ENCODE measurements at regions not wholly inside any gene's neighbourhood (a gene's known extent, or its start where the extent isn't known, plus 50 kb on each side); places are given as distances from the start of the nearest gene placed in this dataset.

- DNase-seq: no peak
- H3K9me3 ChIP-seq: no peaks in the 10 kb centered on the region
- no peaks in the 10 kb centered on the region for H3K4me1 ChIP-seq (ENCODE audit: insufficient read depth)
- no peak overlapping the region for H3K4me3 ChIP-seq
- no peak for TF ChIP-seq EP300 (IDR thresholded peaks at IDR 0.05)
- TF ChIP-seq POLR2A (IDR thresholded peaks at IDR 0.05): no peak
- no peak for TF ChIP-seq CTCF (IDR thresholded peaks at IDR 0.05)
- H3K36me3 ChIP-seq: no peaks in the 10 kb centered on the region
- no peaks in the 10 kb centered on the region for H3K27me3 ChIP-seq
- no peak overlapping the region for H3K27ac ChIP-seq
- intact Hi-C loops (cut with DNase I): no loop called here
- WGBS, 3 donors: 45 to 58% (median 55%) methylated on average over 3 of the region's 3 CpGs
Measured at GRCh38 chr18:37672932-37673595, 107.5 kb upstream of the CELF4 start.

- no peak for DNase-seq
- no peak overlapping the region for H3K4me3 ChIP-seq
- H3K36me3 ChIP-seq: no peaks in the 10 kb centered on the region
- TF ChIP-seq CTCF (IDR thresholded peaks at IDR 0.05) (no peak), EP300 (IDR thresholded peaks at IDR 0.05) (no peak), POLR2A (IDR thresholded peaks at IDR 0.05) (no peak)
- no peak overlapping the region for H3K27ac ChIP-seq
- no peaks in the 10 kb centered on the region for H3K4me1 ChIP-seq (ENCODE audit: insufficient read depth)
- intact Hi-C loops (cut with DNase I): no loop called here
- WGBS, 3 donors: 73 to 83% (median 79%) methylated on average over 2 of the region's 2 CpGs
- no peaks in the 10 kb centered on the region for H3K27me3 ChIP-seq
- H3K9me3 ChIP-seq: no peaks in the 10 kb centered on the region
Measured at GRCh38 chr18:37672001-37672400, 106.4 kb upstream of the CELF4 start.

- H3K27ac ChIP-seq: no peak overlapping the region
- H3K4me1 ChIP-seq (ENCODE audit: insufficient read depth): no peaks in the 10 kb centered on the region
- no peaks in the 10 kb centered on the region for H3K9me3 ChIP-seq
- H3K27me3 ChIP-seq: no peaks in the 10 kb centered on the region
- intact Hi-C loops (cut with DNase I): no loop called here
- no peak for DNase-seq
- 85 to 87% (median 86%) methylated on average over 6 of the region's 6 CpGs for WGBS, 3 donors
- no peak overlapping the region for H3K4me3 ChIP-seq
- TF ChIP-seq EP300 (IDR thresholded peaks at IDR 0.05) (no peak), POLR2A (IDR thresholded peaks at IDR 0.05) (no peak), CTCF (IDR thresholded peaks at IDR 0.05) (no peak)
- H3K36me3 ChIP-seq: no peaks in the 10 kb centered on the region
Measured at GRCh38 chr18:37671530-37671929, 105.9 kb upstream of the CELF4 start.

- no peak for DNase-seq
- Histone ChIP-seq H3K4me1 (ENCODE audit: insufficient read depth) (no peaks in the 10 kb centered on the region), H3K27ac (no peak overlapping the region), H3K9me3 (no peaks in the 10 kb centered on the region), H3K27me3 (no peaks in the 10 kb centered on the region), H3K4me3 (no peak overlapping the region), H3K36me3 (no peaks in the 10 kb centered on the region)
- WGBS, 3 donors: 96 to 97% (median 96%) methylated on average over 14 of the region's 14 CpGs
- intact Hi-C loops (cut with DNase I): no loop called here
- TF ChIP-seq EP300 (IDR thresholded peaks at IDR 0.05): no peak
- TF ChIP-seq CTCF (IDR thresholded peaks at IDR 0.05): no peak
- TF ChIP-seq POLR2A (IDR thresholded peaks at IDR 0.05): no peak
Measured at GRCh38 chr18:37671119-37671518, 105.5 kb upstream of the CELF4 start.

Data from ovary (tissue), 7 donors.